PFSK-1 (cell line): ENCODE measurements at regions not wholly inside any gene's neighbourhood (a gene's known extent, or its start where the extent isn't known, plus 50 kb on each side); places are given as distances from the start of the nearest gene placed in this dataset.

Experiments used
- FOXP2 ChIP-seq: optimal IDR thresholded peaks from 2 replicates; pipeline ENCODE3; 2011; ENCODE audit warnings: borderline replicate concordance, control low read depth, inconsistent platforms; ENCODE audit not compliant: insufficient read depth; ENCODE audit errors: extremely low read length, extremely low read depth
- POLR2AphosphoS5 ChIP-seq: IDR thresholded peaks from 2 replicates; pipeline ENCODE4 v1.6.1; 2012; ENCODE audit warnings: low read depth, mild to moderate bottlenecking, control low read depth, low read length, moderate library complexity
- SIN3A ChIP-seq: IDR thresholded peaks from 2 replicates; pipeline ENCODE4 v1.6.1; 2012; ENCODE audit warnings: mild to moderate bottlenecking, low read length, moderate library complexity, borderline replicate concordance; ENCODE audit not compliant: insufficient read depth
- TAF1 ChIP-seq: IDR thresholded peaks from 2 replicates; pipeline ENCODE4 v1.6.1; 2012; ENCODE audit warnings: low read length, control low read depth, borderline replicate concordance; ENCODE audit not compliant: insufficient read depth
- TF ChIP-seq, protein P1 (sequence below), 2 experiments: IDR thresholded peaks; 2 replicates each; pipeline versions ENCODE4 v1.6.1 to v1.8.0; 2011 to 2012; ENCODE audit warnings: low read depth in 2 of 2, low read length in 2 of 2, control low read depth in 1 of 2, inconsistent platforms in 1 of 2, mild to moderate bottlenecking in 1 of 2, moderate library complexity in 1 of 2; ENCODE audit not compliant: insufficient read depth in 1 of 2

DNA sequence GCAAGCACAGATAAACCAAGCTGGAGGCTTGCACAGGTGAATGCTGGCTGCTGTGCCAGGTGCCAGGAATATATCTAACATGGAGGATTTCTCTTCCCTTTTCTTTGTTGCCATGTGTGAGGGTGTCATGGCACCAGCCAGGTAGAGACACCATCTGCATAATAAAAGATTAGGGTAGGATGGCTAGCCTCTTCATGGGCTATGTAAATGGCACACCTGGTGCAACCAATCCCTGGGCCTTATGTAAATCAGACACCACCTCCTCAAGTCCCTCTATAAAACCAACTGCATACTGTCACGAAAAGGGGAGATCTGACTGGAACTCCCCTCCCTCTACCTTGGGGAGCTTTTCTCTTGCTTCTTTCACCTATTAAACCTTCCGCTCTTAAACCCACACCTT lies 322.5 kb upstream of the POM121L12 start:
- TF ChIP-seq TAF1 = no peak
- TF ChIP-seq, protein P1, sequence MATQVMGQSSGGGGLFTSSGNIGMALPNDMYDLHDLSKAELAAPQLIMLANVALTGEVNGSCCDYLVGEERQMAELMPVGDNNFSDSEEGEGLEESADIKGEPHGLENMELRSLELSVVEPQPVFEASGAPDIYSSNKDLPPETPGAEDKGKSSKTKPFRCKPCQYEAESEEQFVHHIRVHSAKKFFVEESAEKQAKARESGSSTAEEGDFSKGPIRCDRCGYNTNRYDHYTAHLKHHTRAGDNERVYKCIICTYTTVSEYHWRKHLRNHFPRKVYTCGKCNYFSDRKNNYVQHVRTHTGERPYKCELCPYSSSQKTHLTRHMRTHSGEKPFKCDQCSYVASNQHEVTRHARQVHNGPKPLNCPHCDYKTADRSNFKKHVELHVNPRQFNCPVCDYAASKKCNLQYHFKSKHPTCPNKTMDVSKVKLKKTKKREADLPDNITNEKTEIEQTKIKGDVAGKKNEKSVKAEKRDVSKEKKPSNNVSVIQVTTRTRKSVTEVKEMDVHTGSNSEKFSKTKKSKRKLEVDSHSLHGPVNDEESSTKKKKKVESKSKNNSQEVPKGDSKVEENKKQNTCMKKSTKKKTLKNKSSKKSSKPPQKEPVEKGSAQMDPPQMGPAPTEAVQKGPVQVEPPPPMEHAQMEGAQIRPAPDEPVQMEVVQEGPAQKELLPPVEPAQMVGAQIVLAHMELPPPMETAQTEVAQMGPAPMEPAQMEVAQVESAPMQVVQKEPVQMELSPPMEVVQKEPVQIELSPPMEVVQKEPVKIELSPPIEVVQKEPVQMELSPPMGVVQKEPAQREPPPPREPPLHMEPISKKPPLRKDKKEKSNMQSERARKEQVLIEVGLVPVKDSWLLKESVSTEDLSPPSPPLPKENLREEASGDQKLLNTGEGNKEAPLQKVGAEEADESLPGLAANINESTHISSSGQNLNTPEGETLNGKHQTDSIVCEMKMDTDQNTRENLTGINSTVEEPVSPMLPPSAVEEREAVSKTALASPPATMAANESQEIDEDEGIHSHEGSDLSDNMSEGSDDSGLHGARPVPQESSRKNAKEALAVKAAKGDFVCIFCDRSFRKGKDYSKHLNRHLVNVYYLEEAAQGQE (IDR thresholded peaks at IDR 0.05; ENCODE audit: insufficient read depth in 1 of 2, low read depth in 2 of 2, low read length in 2 of 2) = no peak
- no peak for TF ChIP-seq SIN3A
- TF ChIP-seq FOXP2 = no peak
- no peak for TF ChIP-seq POLR2AphosphoS5

DNA sequence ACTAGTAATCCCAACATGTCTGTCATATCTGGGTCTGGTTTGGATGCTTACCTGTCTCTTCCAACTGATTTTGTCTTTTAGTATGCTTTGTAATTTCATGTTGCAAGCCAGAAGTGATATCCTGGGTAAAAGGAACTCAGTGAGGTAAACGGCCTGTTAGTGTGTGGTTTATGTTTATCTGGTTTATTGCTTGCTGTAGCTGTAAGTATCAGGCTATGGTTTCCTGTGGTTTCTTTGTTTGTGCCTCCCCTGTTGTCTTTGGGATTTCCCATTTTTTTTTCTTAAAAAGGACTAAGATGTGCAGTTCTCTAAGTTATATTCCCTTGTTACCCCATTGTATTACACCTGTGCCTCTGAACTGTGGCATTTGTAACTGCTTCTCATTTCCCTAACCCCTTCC lies 323.5 kb upstream of the POM121L12 start:
- no peak for TF ChIP-seq SIN3A
- no peak for TF ChIP-seq TAF1
- no peak for TF ChIP-seq POLR2AphosphoS5
- TF ChIP-seq, protein P1 (IDR thresholded peaks at IDR 0.05; ENCODE audit: insufficient read depth in 1 of 2, low read depth in 2 of 2, low read length in 2 of 2) = no peak
- TF ChIP-seq FOXP2 = no peak

DNA sequence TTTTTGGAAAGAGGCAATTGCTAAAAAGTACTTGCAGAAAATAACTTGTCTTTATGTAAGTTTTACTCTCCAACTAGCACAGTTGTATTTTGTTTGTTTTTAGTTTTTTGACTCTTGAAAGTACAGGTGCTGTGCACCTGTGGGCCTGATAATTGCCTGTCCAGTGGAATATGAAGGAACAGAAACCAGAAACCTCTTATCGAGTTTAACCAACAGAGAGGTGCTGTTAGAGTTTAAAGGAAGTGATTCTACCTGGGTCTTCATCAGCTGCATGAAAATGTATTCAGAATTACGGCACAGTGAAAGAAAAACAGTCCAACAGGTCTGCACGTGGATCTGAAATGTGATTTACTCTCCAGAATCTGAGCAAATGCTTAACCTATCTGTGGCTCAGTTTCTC lies 326.6 kb upstream of the POM121L12 start:
- TF ChIP-seq POLR2AphosphoS5 = no peak
- TF ChIP-seq FOXP2 = no peak
- TF ChIP-seq SIN3A = no peak
- TF ChIP-seq, protein P1 (IDR thresholded peaks at IDR 0.05; ENCODE audit: insufficient read depth in 1 of 2, low read depth in 2 of 2, low read length in 2 of 2) = no peak
- no peak for TF ChIP-seq TAF1

DNA sequence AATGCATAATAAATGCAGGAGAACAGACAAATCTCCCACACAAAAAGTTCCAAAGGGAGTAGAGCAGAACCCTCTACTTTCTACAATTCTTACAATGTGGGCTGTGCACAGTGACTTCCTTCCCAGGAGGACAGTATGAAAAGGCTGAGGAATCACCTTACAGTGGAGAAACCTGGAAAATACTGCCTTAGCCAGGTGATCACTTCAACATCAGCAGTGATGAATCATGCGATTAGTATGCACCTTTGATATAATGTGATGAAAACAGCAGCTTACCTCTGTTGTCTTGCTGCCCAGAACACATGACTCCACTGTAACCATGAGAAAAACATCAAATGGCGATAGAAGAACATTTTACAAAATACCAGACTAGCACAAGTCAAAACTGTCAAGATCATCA lies 329.7 kb upstream of the POM121L12 start:
- no peak for TF ChIP-seq TAF1
- TF ChIP-seq POLR2AphosphoS5 = no peak
- TF ChIP-seq, protein P1 (IDR thresholded peaks at IDR 0.05; ENCODE audit: insufficient read depth in 1 of 2, low read depth in 2 of 2, low read length in 2 of 2) = no peak
- no peak for TF ChIP-seq FOXP2
- no peak for TF ChIP-seq SIN3A

DNA sequence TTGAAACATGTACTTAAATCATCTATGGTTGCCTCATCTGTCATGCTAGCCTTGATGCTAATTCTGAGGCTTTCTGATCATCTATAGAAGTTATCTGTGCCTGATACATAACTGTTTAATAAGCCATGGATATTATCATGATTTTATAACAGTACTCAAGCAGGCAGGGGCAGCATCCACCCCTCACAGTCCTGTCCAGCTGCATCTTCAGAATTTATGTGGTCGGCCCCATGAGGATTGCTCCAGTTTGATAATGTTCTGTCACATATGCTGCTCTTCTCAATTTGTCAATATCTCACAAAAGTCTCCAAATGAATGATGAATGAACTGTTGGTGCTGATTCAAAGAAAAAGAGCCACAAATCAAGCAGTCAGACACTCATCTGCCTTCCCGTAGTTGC lies 335.1 kb upstream of the POM121L12 start:
- TF ChIP-seq TAF1 (no peak), FOXP2 (no peak), SIN3A (no peak), POLR2AphosphoS5 (no peak)
- TF ChIP-seq, protein P1 (IDR thresholded peaks at IDR 0.05; ENCODE audit: insufficient read depth in 1 of 2, low read depth in 2 of 2, low read length in 2 of 2) = no peak
